AG20443 (cell line): ENCODE measurements at regions not wholly inside any gene's neighbourhood (a gene's known extent, or its start where the extent isn't known, plus 50 kb on each side); places are given as distances from the start of the nearest gene placed in this dataset.

Experiments used
- DNase-seq: peaks from one replicate; pipeline ENCODE4 v3.0.0; 2012; ENCODE audit warnings: low spot score, mixed read lengths

DNA sequence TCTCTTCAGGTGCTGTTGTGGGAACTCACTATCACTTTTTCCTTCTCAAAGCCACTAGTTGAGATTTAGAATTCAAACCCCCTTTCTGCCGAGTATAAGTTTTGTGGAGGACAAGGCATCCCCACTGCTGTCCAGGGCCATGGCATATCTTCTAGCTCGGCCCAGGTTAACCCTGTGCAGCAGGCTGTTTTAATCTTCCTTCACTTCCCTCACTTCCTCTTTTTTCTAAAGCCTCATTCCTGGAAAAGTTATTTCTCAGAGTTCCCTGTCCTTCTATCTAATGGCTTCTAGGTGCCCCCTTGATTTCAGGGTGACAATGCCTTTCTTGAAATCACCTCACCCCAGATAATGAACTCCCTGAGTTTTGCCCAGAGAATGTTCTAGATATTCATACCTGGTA, 222.3 kb downstream of the SNX10 start:
- no peak for DNase-seq

DNA sequence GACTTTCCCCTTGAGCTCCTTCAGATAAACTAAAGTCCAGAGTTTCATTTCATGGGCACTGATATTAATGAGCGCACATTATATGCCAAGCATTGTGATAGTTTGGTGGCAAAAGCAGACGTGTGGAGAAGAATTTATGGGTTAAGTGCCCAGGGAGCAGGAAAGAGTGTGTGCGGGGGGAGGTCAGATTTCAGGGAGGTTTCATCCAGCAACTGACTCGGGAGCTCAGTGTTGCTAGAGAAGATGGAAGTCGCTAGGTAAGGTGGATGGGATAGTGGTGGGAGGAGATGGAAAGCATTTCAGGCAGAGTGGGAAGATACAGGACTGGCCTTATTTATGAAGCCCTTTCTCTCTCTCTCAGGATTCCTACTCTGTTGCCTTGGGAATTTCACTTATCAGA, 223.0 kb downstream of the SNX10 start:
- no peak for DNase-seq

DNA sequence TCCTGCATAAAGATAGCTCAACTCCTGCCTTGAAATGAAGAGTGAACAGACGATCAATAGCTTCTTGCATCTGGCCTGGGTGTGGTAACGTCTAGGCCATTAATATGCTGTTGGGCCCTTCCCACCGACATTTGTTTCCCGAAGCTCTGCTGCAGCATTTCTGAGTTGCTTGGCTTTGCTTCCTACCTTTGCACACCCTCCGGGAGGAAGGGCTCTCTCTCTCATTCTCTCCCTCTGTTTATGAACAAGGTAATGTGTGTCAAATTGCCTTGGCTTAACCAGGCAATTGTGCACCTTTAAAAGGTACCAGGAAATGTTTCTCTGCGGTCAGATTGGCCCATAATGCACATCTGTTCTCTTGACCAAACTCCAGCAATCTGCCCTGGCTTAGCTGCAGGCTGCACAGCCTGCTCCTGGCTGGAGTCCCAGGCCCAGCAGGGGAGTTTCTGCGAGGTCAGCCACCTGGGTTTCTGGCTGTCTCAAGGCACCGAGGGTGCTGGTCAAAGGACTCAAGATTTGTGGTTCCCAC, 223.7 kb downstream of the SNX10 start:
- DNase-seq = no peak

DNA sequence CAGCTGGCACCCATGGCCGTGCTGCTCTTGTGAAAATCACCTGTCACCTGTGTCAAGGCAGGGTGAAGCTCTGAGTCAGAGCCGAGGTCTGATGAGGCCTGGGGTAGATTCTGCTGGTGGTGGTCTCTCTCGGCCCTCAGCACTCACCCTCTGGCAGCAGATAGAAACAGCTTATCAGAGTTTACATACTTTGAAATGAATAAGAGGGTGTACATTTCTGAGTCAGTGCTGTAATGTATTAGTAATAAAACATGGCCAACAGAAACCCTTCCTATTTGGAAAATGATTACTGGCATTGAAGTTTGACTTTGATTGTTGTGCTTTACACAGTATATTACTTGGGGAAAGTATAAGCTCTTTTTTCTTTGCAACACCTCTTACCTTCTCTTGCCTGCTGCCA, 228.8 kb downstream of the SNX10 start:
- no peak for DNase-seq

DNA sequence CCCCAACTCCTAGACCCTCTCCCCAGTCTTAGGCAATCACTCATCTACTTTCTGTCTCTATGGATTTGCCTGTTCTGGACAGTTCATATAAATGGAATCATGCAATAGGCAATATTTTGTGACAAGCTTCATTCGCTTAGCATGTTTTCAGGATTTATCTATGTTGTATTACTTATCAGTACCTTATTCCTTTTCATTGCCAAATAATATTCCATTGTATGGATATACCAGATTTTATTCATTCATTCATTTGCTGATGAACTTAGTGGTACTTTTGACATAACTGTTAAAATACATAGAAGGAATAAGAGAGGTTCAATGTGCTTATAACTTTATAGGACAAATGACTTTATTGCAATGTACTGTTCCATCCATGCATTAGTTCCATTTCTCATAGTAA, 231.0 kb downstream of the SNX10 start:
- no peak for DNase-seq

DNA sequence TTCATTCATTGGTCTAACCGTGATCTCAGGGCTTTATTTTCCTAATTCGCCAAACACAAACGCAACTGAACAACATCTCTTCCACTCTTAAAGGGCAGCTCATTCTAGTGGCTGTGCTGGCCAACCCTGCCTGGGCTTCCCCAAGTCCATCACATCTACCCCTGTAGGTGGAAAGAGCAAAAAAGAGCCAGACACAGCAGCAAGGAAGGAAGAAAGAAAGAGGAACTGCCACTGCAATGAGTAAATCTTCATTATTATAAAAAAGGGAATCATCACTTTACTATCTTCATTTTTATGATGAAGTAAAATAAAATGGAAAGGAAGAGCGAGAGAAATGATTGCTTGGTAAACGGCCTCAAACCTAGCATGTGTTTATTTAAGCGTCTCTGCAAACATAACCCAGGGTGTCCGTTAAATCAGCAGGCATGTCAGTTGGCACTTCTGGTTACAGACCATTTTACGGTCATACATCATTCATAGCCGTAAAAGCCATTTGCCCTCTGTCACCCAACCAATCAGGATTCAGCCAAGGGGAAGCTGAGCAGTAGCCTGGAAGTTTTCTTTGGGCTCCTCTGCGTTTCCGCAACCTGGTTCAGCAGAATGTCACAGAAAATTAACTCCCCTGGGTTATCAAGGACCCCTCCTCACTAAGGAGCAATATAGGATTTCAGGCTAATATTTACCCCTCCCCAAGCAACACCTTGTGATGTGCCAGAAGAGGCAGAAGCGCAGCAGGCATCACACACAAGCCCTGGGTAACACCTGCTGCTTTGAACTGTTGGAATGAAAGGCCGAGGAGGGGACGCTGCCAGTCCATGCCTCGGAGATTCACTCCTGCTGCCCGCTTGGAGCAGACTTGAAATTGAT, 234.0 kb downstream of the SNX10 start:
- DNase-seq = no peak

DNA sequence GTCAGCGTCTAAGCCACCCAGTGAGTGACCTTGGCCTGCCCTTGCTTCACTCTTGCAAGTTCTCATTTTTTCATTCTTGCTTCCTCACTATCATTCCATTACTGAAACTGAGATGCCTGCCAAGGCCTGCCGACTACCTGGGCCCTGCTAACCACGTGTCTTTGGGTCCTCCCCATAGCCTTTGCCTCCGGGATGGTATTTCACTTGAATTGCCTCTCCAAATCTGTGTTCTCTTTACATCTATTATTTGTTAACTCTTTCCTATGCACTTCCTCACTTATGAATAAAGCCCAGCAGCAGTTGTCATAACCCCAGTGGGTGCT, 234.6 kb downstream of the SNX10 start:
- DNase-seq = no peak

DNA sequence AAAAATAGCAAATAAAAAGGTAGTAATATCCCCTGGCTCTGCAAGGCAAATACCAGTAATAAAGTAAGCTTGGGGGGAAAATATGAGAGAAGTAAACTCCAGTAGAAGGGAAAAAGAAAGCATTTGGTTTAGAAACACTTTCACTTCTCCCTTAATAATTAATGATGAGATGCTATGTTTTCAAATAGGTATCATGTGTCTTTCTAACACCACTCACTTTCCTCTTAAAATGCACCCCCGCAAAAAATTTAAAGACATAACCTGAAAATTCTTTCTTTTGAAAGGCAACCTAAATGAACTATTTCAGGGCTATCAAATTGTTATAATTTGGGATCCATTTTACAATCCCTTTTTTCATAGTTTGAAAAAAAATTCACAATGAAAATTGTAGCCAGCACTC, 240.3 kb downstream of the SNX10 start:
- no peak for DNase-seq

DNA sequence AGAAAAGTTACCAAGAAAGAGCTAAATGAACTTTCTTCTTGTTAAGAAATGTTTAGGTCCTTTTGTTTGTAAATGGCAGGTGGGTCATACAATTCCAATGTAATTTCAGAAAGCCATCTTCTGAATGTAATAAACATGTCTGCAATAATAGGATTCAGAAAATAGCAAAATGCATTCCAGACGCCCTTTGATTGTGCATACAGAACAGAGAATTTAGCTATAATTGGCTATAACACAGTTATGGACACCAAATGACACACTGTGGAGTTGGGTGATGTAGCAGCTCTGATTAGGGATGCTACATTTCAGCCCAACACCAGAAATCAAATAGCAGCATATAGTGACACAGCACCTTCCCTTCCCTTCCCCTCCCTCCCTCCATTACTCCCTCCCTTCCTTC, 240.8 kb downstream of the SNX10 start:
- no peak for DNase-seq

DNA sequence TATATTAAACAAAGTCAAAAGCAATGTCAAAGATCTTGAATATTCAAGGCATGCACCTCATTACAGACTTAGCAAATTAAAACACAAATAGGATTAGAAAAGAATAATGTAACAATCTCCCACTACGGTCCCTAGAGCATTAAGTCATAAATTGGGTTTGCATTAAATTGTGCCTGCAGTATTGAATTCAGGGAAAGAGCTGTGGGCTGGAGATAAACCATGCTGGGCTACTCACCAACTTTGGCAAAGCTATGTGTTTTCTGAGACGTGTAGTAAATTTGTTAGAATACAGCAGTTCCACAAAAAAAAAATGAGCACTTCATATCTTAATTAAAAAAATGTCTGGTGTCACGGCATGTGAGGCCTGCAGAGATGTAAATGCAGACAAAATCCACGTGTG, 241.6 kb downstream of the SNX10 start:
- no peak for DNase-seq

DNA sequence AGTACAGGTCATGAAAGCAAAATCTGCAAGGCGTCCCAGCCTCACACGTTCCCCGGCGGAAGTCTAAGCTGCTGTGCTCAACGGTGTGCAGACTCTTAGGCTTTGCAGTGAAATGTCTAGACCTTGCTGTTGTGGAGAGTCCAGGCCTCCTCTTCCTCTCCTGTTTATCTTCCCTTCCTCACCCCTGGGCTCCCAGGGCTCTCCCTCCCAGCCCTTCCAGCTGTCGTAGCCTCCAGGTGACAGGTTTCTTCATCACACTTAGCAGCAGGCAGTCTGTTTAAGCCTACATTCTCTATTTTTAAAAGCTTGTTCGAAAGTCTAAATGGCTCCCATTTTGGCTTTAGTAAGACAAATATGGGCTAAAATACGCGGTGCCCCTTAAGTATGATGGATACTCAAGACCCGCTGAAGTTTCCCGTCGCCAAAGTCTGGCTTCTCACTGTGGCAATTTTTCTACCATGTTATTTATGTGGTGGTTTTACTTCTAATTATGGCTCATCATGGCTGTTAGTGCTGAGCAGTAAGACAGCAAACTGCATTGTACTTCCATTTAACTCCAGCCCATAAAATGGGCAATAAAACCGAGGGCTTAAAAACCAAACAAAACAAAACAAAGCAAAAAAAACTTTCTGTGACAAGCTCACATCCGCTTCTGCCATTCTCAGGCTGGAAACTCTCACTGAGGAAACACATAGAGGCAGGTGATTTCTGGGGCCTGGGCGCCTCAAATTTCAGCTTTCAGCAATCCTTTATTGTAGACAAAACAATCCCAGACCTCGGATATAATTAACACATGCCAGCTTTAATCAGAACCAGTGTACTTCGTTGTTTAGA, 243.2 kb downstream of the SNX10 start:
- no peak for DNase-seq

DNA sequence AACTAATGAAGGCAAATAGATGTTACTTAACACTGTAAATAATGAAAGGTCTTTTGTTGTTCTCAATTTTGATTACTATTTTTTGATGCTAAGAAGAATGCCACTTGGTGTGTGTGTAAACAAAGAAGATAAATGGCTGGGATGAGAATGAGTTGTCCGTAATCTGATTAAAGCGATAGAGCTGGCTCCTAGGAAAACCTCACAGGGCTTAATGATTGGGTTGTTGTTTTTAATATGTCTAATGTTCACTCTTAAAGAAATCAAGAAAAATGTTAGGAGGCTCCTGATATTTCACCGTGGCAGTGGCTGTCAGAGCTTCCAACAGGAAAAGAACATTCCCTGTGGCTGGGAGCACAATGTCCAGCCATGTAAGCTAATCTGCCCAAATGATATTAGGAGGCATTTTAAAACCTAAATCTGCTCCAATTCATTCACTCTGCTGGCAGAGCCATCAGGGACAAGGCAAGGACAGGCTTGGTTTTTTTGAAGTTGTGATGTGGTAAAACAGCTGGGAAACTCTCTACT, 243.9 kb downstream of the SNX10 start:
- no peak for DNase-seq

DNA sequence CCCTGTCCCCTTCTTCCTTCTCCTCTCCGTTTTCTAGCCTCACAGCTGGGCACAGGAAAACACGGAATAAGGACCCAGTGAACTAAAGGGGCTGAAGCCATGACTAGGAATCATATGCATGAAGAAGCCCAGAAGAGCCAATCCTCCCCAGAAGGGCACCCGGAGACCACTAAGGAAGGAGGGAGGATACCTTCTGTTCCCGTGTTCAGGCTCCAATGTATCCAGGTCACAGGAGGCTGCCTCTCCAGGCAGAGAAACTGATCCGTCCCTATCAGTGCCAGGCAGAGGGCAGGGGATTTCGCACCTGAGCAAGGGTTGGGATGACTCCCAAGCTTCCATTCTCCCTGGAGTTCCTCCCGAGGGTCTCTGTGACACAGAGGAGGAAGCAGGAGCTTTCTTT, 246.6 kb downstream of the SNX10 start:
- DNase-seq = no peak

DNA sequence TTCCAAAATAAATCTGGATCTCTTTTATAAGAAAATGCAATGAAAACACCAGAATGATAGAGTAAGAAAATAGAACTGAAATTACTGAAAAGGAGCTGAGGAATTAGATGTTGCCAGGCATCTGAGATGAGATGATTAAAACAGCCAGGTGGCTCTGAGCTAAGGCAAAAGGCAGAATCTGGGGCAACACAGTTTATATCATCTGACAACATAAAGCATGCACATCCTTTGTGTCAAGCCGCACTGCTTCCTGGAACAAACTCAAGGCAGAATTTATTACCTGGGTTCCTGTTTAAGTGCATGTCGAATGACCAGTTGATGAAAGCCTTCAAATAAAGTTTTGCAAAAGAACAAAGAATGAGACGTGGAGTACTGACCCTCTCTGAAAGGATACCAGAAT, 247.0 kb downstream of the SNX10 start:
- DNase-seq = no peak

DNA sequence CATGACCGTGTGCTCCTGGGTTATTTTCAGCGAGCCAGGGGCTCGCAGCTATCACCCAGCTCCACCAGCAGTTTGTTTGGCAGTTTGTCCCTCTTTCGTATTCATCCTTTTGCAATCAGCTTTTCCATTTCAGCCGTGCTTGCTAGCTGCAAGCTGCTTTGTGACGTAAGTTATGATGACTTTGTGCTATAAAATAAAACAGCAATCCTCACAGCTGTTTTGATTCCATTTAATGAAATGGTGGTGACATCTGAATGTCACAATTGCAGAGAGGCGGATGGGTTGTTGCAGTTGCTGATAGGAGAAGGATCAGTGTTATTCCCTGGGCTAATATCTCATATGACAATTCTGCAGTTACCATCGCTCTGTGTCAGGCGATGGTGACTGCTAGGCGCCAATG, 251.7 kb downstream of the SNX10 start:
- no peak for DNase-seq

DNA sequence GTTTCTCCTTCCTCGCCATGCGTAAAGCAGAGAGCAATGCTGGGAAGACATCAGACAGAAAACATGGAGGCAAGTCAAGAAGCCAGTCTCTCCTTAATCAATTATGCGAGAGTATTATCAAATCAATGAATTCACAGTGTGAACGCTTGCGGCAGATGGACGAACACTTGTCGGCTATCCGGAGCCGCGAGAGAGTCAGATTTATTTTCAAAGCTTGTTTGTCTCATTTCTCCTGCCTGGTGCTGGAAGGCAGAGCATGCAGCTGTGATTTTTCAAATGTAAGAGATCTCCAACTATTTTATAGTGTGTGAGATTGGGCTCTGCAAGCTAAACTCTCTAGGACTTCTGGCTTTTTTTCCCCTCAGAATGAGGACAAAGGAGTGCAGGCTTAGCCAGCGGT, 252.3 kb downstream of the SNX10 start:
- no peak for DNase-seq

DNA sequence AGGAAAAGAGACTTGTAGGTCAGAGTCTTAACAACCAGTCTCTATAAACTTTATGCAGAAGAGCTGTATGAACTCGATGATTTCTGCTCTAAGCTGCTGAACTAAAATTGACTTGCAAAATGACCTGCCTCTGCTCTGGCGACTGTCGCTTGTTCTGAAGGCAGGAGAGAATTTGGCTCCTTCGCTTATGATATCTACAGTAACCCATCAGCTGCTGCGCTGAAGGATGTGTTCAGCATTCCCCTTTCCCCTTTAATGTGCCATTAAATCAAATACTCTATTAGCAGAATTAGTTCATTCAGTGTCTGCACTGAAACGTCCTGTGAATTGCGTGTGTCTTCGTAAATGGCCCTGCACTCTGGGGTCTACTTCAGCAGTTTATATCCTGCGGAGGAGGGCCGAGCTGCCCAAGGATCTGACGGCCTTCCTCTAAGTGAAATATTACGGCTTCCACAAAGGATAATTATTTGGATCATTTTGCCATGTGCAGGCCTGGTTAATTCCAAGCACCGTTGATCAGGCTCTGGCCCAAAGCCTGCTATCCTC, 254.9 kb downstream of the SNX10 start:
- no peak for DNase-seq

DNA sequence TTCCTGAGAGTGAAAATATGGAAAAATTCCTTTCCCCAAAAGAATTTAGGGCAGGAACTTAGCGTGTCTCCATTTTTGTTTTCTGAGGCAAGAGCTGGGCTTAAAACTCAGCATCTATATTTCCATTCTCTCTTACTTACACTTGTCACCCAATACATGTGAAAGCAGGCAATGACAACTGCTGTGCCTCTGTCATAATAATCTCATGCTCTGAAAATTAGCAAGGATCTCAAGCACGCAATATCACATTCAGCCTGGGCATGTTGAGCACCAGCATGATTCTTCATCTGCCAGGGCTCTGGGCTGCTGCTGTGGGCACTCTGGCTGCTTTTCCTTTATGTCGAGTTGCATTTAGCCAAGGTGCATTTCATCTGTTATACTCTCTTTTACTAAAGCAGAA, 255.5 kb downstream of the SNX10 start:
- no peak for DNase-seq

DNA sequence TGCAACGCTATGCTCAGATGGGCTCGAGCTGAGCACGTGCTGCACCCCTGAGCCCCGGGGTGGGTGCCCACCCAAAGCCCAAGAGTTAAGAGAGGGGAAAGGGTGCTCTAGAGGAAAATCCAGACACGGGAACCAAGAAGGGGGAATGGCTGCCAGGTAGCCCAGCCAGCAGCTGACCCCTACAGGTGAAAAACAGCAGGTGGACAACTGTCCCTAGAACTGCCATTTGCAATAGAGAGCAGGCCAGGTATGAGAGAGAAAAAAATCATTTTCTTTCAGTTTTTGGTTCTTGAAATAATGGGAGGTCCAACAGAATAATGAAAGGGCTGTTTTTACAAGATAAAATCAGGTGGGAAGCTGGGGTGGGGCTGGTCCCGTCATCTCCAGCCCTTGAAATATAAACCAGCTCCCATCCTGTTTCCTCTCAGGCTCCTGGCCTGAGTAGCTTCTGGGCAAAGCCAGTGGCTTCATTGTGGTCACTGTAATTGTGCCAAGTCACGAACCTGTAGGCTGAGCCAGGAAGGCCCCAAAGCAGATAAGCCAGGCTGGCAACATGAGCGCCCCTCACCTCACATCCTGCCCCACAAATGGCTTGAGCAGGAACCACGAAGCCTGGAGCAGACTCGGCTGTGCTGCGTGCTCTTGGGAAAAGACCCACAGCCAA, 257.8 kb downstream of the SNX10 start:
- no peak for DNase-seq

DNA sequence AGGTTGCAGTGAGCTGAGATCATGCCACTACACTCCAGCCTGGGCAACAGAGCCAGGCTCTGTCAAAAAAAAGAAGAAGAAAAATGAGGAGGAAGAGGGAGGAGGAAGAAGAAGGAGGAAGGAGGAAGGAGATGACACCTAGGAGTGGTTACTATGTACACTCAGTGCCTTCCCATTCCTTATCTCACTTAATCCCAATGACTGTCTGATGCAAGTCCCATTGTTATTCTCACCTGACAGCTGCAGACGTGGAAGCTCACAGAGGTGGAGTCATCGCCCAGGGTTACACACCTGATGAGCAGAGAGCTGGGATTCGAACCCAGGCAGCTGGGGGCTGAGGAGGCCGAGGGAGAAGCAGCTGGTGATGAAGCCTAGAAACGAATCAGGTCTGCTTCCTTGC, 258.8 kb downstream of the SNX10 start:
- DNase-seq = no peak

DNA sequence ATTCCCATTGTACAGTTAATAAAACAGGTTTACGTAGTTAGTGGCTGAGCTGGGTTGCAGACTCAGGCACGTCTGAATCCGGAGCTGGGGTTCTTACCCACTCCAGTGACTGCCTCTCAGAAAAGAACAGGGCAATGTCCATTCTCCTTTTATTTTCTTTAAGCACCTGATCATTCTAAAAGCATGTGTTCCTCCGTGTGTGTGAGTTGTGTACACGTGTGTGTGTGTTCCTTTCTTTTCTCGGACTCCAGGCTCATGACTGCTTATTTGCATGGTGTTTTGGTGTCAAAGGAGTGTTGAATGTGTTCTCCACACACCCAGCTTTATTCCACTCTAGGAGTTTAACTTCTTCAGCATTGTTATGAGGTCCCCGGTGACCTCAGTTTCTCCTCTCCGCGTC, 260.1 kb downstream of the SNX10 start:
- no peak for DNase-seq

DNA sequence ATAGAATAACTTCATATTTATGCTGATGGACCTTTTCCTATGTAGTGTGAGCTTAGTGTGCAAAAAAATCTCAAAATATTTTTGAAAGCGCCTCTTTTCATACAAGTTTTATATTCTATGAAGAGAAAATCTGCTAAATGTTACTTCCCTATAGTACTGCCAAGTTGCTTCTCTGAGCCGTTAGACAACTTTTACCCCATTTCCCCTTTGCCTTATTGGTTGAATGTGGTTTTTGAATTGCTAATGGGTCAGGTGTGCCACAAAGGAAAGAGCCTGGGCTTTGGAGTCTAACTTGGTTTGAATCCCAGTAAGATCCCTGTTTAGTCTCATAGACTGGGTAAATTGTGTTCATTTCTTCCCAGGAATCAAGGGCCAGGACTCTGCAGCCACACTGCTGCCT, 261.5 kb downstream of the SNX10 start:
- DNase-seq = no peak
